PFSK-1 (cell line): ENCODE measurements at regions not wholly inside any gene's neighbourhood (a gene's known extent, or its start where the extent isn't known, plus 50 kb on each side); places are given as distances from the start of the nearest gene placed in this dataset.

Experiments used
- FOXP2 ChIP-seq: optimal IDR thresholded peaks from 2 replicates; pipeline ENCODE3; 2011; ENCODE audit warnings: borderline replicate concordance, control low read depth, inconsistent platforms; ENCODE audit not compliant: insufficient read depth; ENCODE audit errors: extremely low read length, extremely low read depth
- POLR2AphosphoS5 ChIP-seq: IDR thresholded peaks from 2 replicates; pipeline ENCODE4 v1.6.1; 2012; ENCODE audit warnings: low read depth, mild to moderate bottlenecking, control low read depth, low read length, moderate library complexity
- SIN3A ChIP-seq: IDR thresholded peaks from 2 replicates; pipeline ENCODE4 v1.6.1; 2012; ENCODE audit warnings: mild to moderate bottlenecking, low read length, moderate library complexity, borderline replicate concordance; ENCODE audit not compliant: insufficient read depth
- TAF1 ChIP-seq: IDR thresholded peaks from 2 replicates; pipeline ENCODE4 v1.6.1; 2012; ENCODE audit warnings: low read length, control low read depth, borderline replicate concordance; ENCODE audit not compliant: insufficient read depth
- TF ChIP-seq, protein P1 (sequence below), 2 experiments: IDR thresholded peaks; 2 replicates each; pipeline versions ENCODE4 v1.6.1 to v1.8.0; 2011 to 2012; ENCODE audit warnings: low read depth in 2 of 2, low read length in 2 of 2, control low read depth in 1 of 2, inconsistent platforms in 1 of 2, mild to moderate bottlenecking in 1 of 2, moderate library complexity in 1 of 2; ENCODE audit not compliant: insufficient read depth in 1 of 2

DNA sequence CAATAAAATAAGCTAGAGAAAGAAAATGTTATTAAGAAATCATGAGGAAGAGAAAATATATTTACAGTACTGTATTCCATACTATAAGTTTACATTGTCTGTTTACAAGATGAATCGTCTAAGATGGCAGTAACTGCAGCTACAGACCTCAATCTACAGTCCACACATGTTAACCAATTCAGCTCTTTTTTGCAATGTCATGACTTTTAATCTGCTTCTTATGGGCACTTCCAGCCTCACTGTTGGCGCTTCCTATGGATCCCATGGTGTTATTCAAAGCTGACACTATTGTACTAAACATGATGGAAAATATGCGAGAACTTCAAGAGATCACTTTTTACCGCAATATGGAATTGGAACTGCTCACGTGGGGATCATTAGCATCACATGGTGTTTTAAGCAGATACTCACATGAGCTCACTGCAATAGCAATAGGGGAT is 451.5 kb upstream of the CITED2 start:
- no peak for TF ChIP-seq TAF1
- TF ChIP-seq SIN3A, result no peak
- TF ChIP-seq FOXP2, result no peak
- no peak for TF ChIP-seq POLR2AphosphoS5
- TF ChIP-seq, protein P1, sequence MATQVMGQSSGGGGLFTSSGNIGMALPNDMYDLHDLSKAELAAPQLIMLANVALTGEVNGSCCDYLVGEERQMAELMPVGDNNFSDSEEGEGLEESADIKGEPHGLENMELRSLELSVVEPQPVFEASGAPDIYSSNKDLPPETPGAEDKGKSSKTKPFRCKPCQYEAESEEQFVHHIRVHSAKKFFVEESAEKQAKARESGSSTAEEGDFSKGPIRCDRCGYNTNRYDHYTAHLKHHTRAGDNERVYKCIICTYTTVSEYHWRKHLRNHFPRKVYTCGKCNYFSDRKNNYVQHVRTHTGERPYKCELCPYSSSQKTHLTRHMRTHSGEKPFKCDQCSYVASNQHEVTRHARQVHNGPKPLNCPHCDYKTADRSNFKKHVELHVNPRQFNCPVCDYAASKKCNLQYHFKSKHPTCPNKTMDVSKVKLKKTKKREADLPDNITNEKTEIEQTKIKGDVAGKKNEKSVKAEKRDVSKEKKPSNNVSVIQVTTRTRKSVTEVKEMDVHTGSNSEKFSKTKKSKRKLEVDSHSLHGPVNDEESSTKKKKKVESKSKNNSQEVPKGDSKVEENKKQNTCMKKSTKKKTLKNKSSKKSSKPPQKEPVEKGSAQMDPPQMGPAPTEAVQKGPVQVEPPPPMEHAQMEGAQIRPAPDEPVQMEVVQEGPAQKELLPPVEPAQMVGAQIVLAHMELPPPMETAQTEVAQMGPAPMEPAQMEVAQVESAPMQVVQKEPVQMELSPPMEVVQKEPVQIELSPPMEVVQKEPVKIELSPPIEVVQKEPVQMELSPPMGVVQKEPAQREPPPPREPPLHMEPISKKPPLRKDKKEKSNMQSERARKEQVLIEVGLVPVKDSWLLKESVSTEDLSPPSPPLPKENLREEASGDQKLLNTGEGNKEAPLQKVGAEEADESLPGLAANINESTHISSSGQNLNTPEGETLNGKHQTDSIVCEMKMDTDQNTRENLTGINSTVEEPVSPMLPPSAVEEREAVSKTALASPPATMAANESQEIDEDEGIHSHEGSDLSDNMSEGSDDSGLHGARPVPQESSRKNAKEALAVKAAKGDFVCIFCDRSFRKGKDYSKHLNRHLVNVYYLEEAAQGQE (IDR thresholded peaks at IDR 0.05; ENCODE audit: insufficient read depth in 1 of 2, low read depth in 2 of 2, low read length in 2 of 2), result no peak

DNA sequence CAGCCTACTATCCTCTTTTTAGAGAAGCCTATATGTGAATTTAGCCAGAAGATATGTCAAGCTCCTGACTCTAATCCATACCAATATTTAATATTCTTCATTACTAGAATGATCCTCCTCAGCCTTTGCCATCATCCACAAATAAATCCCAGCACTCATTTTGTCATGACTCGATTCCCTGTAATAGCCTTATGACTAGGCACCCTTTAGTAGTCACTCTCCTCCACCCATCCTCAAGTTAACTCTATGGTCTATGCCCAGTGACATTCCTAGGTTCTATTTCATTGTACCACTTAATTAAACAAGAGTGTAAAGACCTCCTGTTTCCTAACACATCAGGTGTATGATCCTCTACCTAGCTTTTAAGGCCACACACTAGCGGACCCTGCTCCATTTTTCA is 450.4 kb upstream of the CITED2 start:
- no peak for TF ChIP-seq FOXP2
- TF ChIP-seq TAF1, result no peak
- no peak for TF ChIP-seq SIN3A
- TF ChIP-seq, protein P1 (IDR thresholded peaks at IDR 0.05; ENCODE audit: insufficient read depth in 1 of 2, low read depth in 2 of 2, low read length in 2 of 2), result no peak
- no peak for TF ChIP-seq POLR2AphosphoS5

DNA sequence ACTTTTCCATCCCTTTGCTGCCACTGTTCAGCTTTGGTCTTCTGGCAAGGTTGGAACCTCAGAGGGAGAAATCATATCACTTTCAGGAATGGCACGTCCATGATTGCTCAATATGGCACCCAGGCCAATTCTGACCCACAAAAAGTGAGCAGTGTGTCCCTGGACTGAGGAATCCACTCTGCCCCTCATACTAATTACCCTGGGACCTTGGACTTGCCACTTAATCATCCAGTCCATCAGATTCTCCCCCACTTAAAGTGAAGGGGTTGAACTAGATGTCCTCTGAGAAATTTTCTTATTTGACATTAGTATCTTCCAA is 449.3 kb upstream of the CITED2 start:
- TF ChIP-seq, protein P1 (IDR thresholded peaks at IDR 0.05; ENCODE audit: insufficient read depth in 1 of 2, low read depth in 2 of 2, low read length in 2 of 2), result no peak
- no peak for TF ChIP-seq TAF1
- no peak for TF ChIP-seq POLR2AphosphoS5
- no peak for TF ChIP-seq SIN3A
- no peak for TF ChIP-seq FOXP2

GRCh38 chr6:139823099-139823807 is 448.8 kb upstream of the CITED2 start:
- TF ChIP-seq POLR2AphosphoS5 (no peak), FOXP2 (no peak), SIN3A (no peak), TAF1 (no peak)
- TF ChIP-seq, protein P1 (IDR thresholded peaks at IDR 0.05; ENCODE audit: insufficient read depth in 1 of 2, low read depth in 2 of 2, low read length in 2 of 2), result no peak

- TF ChIP-seq TAF1, result no peak
- no peak for TF ChIP-seq SIN3A
- TF ChIP-seq FOXP2, result no peak
- TF ChIP-seq POLR2AphosphoS5, result no peak
- TF ChIP-seq, protein P1 (IDR thresholded peaks at IDR 0.05; ENCODE audit: insufficient read depth in 1 of 2, low read depth in 2 of 2, low read length in 2 of 2), result no peak
Observed at GRCh38 chr6:139821676-139822223, 447.3 kb upstream of the CITED2 start.
